SK-N-MC (cell line): ENCODE measurements at regions not wholly inside any gene's neighbourhood (a gene's known extent, or its start where the extent isn't known, plus 50 kb on each side); places are given as distances from the start of the nearest gene placed in this dataset.
A peak's percentile ranks its signal among the peaks of the same experiment; 100 is the strongest.

Experiments used
- DNase-seq: peaks from one replicate; pipeline ENCODE4 v3.0.0-alpha.2; 2011; ENCODE audit warnings: low read depth, low spot score
- H3K27ac ChIP-seq: fragments of 200-600 bp; sonication (generic); 2 replicates; pipeline ENCODE4 v1.5.1; 2016; ENCODE audit warnings: mixed run types
- H3K36me3 ChIP-seq: fragments of 200-600 bp; sonication (generic); 2 replicates; pipeline ENCODE4 v1.6.1; 2017; ENCODE audit warnings: antibody characterized with exemption, low read length, mixed read lengths; ENCODE audit not compliant: insufficient read depth
- H3K4me3 ChIP-seq: fragments of 200-600 bp; sonication (generic); 2 replicates; pipeline ENCODE4 v1.5.1; 2016
- H3K9ac ChIP-seq: fragments of 200-600 bp; sonication (generic); 2 replicates; pipeline ENCODE4 v1.8.0; 2017; ENCODE audit warnings: mixed run types, mixed read lengths; ENCODE audit not compliant: insufficient read length
- H3K9me3 ChIP-seq: fragments of 200-600 bp; sonication (generic); 2 replicates; pipeline ENCODE4 v1.6.1; 2017; ENCODE audit warnings: low read depth, mild to moderate bottlenecking, antibody characterized with exemption, low read length, moderate library complexity, mixed read lengths
- EZH2 ChIP-seq: fragments of 200-600 bp; sonication (generic); IDR thresholded peaks from one replicate; pipeline ENCODE4 v1.6.1; 2017; ENCODE audit warnings: antibody characterized with exemption
- FOXP2 ChIP-seq: optimal IDR thresholded peaks from 2 replicates; pipeline ENCODE3; 2011; ENCODE audit warnings: mild to moderate bottlenecking, moderate library complexity; ENCODE audit not compliant: insufficient read depth; ENCODE audit errors: extremely low read length, control extremely low read depth
- POLR2AphosphoS5 ChIP-seq: IDR thresholded peaks from 2 replicates; pipeline ENCODE4 v1.6.1; 2012; ENCODE audit warnings: mild to moderate bottlenecking, low read depth, low read length, borderline replicate concordance

- TF ChIP-seq POLR2AphosphoS5 (no peak), EZH2 (no peak), FOXP2 (no peak)
- Histone ChIP-seq H3K4me3 (no peak overlapping the region), H3K27ac (no peak overlapping the region), H3K9me3 (no peaks in the 10 kb centered on the region), H3K9ac (no peak overlapping the region), H3K36me3 (no peaks in the 10 kb centered on the region)
- no peak for DNase-seq
Measured at GRCh38 chr10:128630787-128631252, 504.6 kb upstream of the MKI67 start.

- Histone ChIP-seq H3K27ac (no peak overlapping the region), H3K9ac (no peak overlapping the region), H3K4me3 (no peak overlapping the region), H3K36me3 (no peaks in the 10 kb centered on the region), H3K9me3 (no peaks in the 10 kb centered on the region)
- DNase-seq: peak; percentile 16
- no peak for TF ChIP-seq POLR2AphosphoS5
- no peak for TF ChIP-seq EZH2
- TF ChIP-seq FOXP2: no peak
Measured at GRCh38 chr10:128631801-128632241, 505.6 kb upstream of the MKI67 start.

- Histone ChIP-seq H3K27ac (no peak overlapping the region), H3K36me3 (no peaks in the 10 kb centered on the region), H3K9ac (no peak overlapping the region), H3K9me3 (no peaks in the 10 kb centered on the region), H3K4me3 (no peak overlapping the region)
- TF ChIP-seq FOXP2 (no peak), EZH2 (no peak)
- DNase-seq: no peak
Measured at GRCh38 chr10:128632694-128633093, 506.5 kb upstream of the MKI67 start.

- Histone ChIP-seq H3K4me3 (no peak overlapping the region), H3K27ac (no peak overlapping the region), H3K9ac (no peak overlapping the region), H3K9me3 (no peaks in the 10 kb centered on the region), H3K36me3 (no peaks in the 10 kb centered on the region)
- no peak for DNase-seq
- TF ChIP-seq EZH2 (no peak), POLR2AphosphoS5 (no peak), FOXP2 (no peak)
Measured at GRCh38 chr10:128633864-128634540, 507.8 kb upstream of the MKI67 start.

GRCh38 chr10:128642023-128642422 lies 515.8 kb upstream of the MKI67 start:
- no peak for TF ChIP-seq POLR2AphosphoS5
- TF ChIP-seq FOXP2: no peak
- TF ChIP-seq EZH2: no peak

GRCh38 chr10:128642502-128642901 lies 516.3 kb upstream of the MKI67 start:
- Histone ChIP-seq H3K9ac (no peak overlapping the region), H3K36me3 (no peaks in the 10 kb centered on the region), H3K27ac (no peak overlapping the region), H3K9me3 (no peaks in the 10 kb centered on the region), H3K4me3 (no peak overlapping the region)
- TF ChIP-seq POLR2AphosphoS5: no peak
- no peak for TF ChIP-seq FOXP2
- no peak for TF ChIP-seq EZH2
- no peak for DNase-seq

More at GRCh38 chr10:128642023-128642422, 515.8 kb upstream of the MKI67 start:
- no peaks in the 10 kb centered on the region for H3K9me3 ChIP-seq
- DNase-seq: no peak
- H3K4me3 ChIP-seq: no peak overlapping the region
- H3K27ac ChIP-seq: no peak overlapping the region
- no peaks in the 10 kb centered on the region for H3K36me3 ChIP-seq
- no peak overlapping the region for H3K9ac ChIP-seq

GRCh38 chr10:128643658-128644057 lies 517.4 kb upstream of the MKI67 start:
- no peaks in the 10 kb centered on the region for H3K36me3 ChIP-seq

GRCh38 chr10:128645486-128645885 lies 519.3 kb upstream of the MKI67 start:
- Histone ChIP-seq H3K27ac (no peak overlapping the region), H3K36me3 (no peaks in the 10 kb centered on the region), H3K4me3 (no peak overlapping the region), H3K9me3 (no peaks in the 10 kb centered on the region), H3K9ac (no peak overlapping the region)
- TF ChIP-seq EZH2 (no peak), POLR2AphosphoS5 (no peak), FOXP2 (no peak)
- no peak for DNase-seq

More at GRCh38 chr10:128643658-128644057, 517.4 kb upstream of the MKI67 start:
- H3K9ac ChIP-seq: no peak overlapping the region
- H3K9me3 ChIP-seq: no peaks in the 10 kb centered on the region
- no peak overlapping the region for H3K27ac ChIP-seq
- no peak for TF ChIP-seq EZH2
- no peak for TF ChIP-seq POLR2AphosphoS5
- TF ChIP-seq FOXP2: no peak
- no peak for DNase-seq
- H3K4me3 ChIP-seq: no peak overlapping the region

GRCh38 chr10:128646956-128647355 lies 520.7 kb upstream of the MKI67 start:
- no peak overlapping the region for H3K27ac ChIP-seq
- no peak overlapping the region for H3K9ac ChIP-seq
- H3K9me3 ChIP-seq: no peaks in the 10 kb centered on the region
- no peaks in the 10 kb centered on the region for H3K36me3 ChIP-seq
- TF ChIP-seq FOXP2 (no peak), POLR2AphosphoS5 (no peak), EZH2 (no peak)
- H3K4me3 ChIP-seq: no peak overlapping the region
- DNase-seq: no peak
